Hepatocyte (in vitro differentiated cells): ENCODE measurements at regions not wholly inside any gene's neighbourhood (a gene's known extent, or its start where the extent isn't known, plus 50 kb on each side); places are given as distances from the start of the nearest gene placed in this dataset.

Experiments
- DNase-seq: peaks from one replicate; pipeline ENCODE4 v3.0.0-alpha.2; 2016; ENCODE audit warnings: low spot score
- H2AFZ ChIP-seq: fragments of 200-600 bp; sonication (generic); 2 replicates; pipeline ENCODE4 v1.6.0; 2016; ENCODE audit warnings: antibody characterized with exemption, mild to moderate bottlenecking
- H3K27ac ChIP-seq: fragments of 200-600 bp; sonication (generic); 2 replicates; pipeline ENCODE4 v1.5.1; 2016; ENCODE audit warnings: mild to moderate bottlenecking
- H3K27me3 ChIP-seq: fragments of 200-600 bp; sonication (generic); 2 replicates; pipeline ENCODE4 v1.6.1; 2016
- H3K36me3 ChIP-seq: fragments of 200-600 bp; sonication (generic); replicated peaks from 2 replicates; pipeline ENCODE4 v1.5.1; 2016; ENCODE audit warnings: low read depth; ENCODE audit not compliant: insufficient read depth
- H3K4me1 ChIP-seq: fragments of 200-600 bp; sonication (generic); 2 replicates; pipeline ENCODE4 v1.5.1; 2016; ENCODE audit warnings: mild to moderate bottlenecking, moderate library complexity; ENCODE audit not compliant: insufficient read depth
- H3K4me2 ChIP-seq: fragments of 200-600 bp; sonication (generic); 2 replicates; pipeline ENCODE4 v1.6.0; 2016
- H3K4me3 ChIP-seq: fragments of 200-600 bp; sonication (generic); 2 replicates; pipeline ENCODE4 v1.5.1; 2016; ENCODE audit warnings: mild to moderate bottlenecking
- H3K79me2 ChIP-seq: fragments of 200-600 bp; sonication (generic); 2 replicates; pipeline ENCODE4 v1.6.0; 2017; ENCODE audit warnings: mild to moderate bottlenecking
- H3K9me2 ChIP-seq: fragments of 200-600 bp; sonication (generic); replicated peaks from 2 replicates; pipeline ENCODE4 v1.6.0; 2017; ENCODE audit warnings: mild to moderate bottlenecking; ENCODE audit not compliant: insufficient read depth
- H3K9me3 ChIP-seq: fragments of 200-600 bp; sonication (generic); 2 replicates; pipeline ENCODE4 v1.5.1; 2016; ENCODE audit warnings: low read depth, mild to moderate bottlenecking
- H4K20me1 ChIP-seq: fragments of 200-600 bp; sonication (generic); 2 replicates; pipeline ENCODE4 v1.6.0; 2016; ENCODE audit warnings: mild to moderate bottlenecking; ENCODE audit not compliant: insufficient read depth, poor library complexity, severe bottlenecking
- EZH2 ChIP-seq: fragments of 200-600 bp; sonication (generic); IDR thresholded peaks from 2 replicates; pipeline ENCODE4 v1.6.1; 2016; ENCODE audit warnings: antibody characterized with exemption, mild to moderate bottlenecking, borderline replicate concordance
- EZH2phosphoT487 ChIP-seq: fragments of 200-600 bp; sonication (generic); IDR thresholded peaks from one replicate; pipeline ENCODE4 v1.6.1; 2018; ENCODE audit warnings: antibody characterized with exemption, mild to moderate bottlenecking, low read depth, moderate library complexity; ENCODE audit not compliant: unreplicated experiment, severe bottlenecking
- WGBS: methylation state at CpG from one replicate; pipeline ENCODE4 v1.1.6; 2016; ENCODE audit warnings: low lambda C conversion rate; ENCODE audit errors: missing lambda C conversion rate; 5-methylcytosine and 5-hydroxymethylcytosine counted together
- TF ChIP-seq, protein P1 (sequence below): fragments of 200-600 bp; sonication (generic); IDR thresholded peaks from 2 replicates; pipeline ENCODE4 v1.5.1; 2016; ENCODE audit warnings: antibody characterized with exemption, mild to moderate bottlenecking; ENCODE audit not compliant: poor library complexity

DNA sequence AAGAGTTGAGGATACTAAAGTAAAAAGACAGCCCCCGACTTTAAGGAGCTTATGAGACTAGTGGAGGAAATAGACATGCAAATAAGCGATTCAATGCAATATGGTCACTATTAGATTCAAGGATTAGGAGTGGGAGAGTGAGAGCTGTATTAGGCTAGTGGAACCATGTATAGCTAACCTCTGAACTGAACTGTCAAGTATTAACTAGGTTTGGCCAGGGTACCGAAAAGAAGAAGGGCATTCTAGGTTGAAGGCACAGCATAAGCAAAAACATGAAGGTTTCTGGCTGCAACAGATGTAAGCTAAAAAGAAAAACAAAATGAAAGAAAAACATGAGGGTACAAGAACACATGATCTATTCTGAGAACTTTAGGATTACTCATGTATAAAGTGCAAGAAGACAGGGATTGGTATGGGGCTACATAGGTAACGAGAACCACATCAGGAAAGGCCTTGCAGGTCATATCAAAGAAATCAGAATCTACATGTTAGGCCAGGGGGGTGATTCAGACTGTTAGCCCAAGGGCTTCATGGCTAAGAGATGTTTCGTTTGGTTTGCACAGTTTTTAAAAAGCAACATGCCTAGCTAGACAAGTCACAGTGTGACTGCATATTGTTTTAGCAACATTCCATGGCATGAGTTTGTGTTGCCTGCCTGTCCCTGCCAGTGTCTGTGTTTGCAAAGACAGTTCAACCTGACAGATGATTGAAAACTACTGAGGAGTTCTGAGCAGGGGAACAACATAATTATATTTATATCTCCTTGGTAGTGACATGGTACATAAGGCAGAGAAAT is 54.4 kb upstream of the HAO2 start:
- H3K36me3 ChIP-seq = no peaks in the 10 kb centered on the region
- H2AFZ ChIP-seq = no peak overlapping the region
- H3K27ac ChIP-seq = no peak overlapping the region
- no peaks in the 10 kb centered on the region for H3K9me2 ChIP-seq
- WGBS = 88% methylated on average over 5 of the region's 5 CpGs
- H4K20me1 ChIP-seq = no peaks in the 10 kb centered on the region
- no peaks in the 10 kb centered on the region for H3K79me2 ChIP-seq
- no peak overlapping the region for H3K4me3 ChIP-seq
- no peaks in the 10 kb centered on the region for H3K4me1 ChIP-seq
- no peak for DNase-seq
- TF ChIP-seq, protein P1, sequence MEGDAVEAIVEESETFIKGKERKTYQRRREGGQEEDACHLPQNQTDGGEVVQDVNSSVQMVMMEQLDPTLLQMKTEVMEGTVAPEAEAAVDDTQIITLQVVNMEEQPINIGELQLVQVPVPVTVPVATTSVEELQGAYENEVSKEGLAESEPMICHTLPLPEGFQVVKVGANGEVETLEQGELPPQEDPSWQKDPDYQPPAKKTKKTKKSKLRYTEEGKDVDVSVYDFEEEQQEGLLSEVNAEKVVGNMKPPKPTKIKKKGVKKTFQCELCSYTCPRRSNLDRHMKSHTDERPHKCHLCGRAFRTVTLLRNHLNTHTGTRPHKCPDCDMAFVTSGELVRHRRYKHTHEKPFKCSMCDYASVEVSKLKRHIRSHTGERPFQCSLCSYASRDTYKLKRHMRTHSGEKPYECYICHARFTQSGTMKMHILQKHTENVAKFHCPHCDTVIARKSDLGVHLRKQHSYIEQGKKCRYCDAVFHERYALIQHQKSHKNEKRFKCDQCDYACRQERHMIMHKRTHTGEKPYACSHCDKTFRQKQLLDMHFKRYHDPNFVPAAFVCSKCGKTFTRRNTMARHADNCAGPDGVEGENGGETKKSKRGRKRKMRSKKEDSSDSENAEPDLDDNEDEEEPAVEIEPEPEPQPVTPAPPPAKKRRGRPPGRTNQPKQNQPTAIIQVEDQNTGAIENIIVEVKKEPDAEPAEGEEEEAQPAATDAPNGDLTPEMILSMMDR = no peak
- no peak for TF ChIP-seq EZH2
- TF ChIP-seq EZH2phosphoT487 = no peak
- H3K27me3 ChIP-seq = no peaks in the 10 kb centered on the region
- H3K9me3 ChIP-seq = no peaks in the 10 kb centered on the region
- H3K4me2 ChIP-seq = no peak overlapping the region

DNA sequence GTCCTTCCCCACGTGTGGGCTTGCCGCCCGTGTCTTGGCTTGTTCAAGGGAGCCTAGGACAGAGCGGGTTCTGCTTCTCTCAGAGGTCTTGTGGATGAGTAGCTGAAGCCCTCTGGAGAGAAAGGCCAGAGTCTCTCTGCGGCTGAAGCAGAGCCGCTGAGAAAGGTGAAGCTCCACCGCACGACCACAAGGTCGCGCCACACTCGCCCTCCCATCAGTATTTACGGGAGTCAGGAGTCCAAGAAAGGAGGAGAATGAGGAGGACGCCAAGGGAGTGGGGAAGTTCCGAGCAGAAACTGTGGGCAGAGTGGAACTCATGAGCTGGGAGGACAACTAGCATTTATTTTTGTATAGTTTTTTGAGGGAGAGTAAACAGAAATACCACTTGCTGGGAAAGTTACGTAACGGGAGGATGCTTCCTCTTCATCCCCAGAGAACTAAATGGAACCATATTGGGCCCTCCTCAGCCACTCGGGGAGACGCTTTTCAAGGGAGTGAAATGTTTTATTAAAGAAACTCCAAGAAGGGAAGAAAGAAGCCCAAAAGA is 51.6 kb upstream of the HAO2 start:
- H3K36me3 ChIP-seq = no peaks in the 10 kb centered on the region
- H2AFZ ChIP-seq = no peak overlapping the region
- no peaks in the 10 kb centered on the region for H3K4me1 ChIP-seq
- no peak overlapping the region for H3K27ac ChIP-seq
- DNase-seq = no peak
- no peaks in the 10 kb centered on the region for H3K9me2 ChIP-seq
- no peaks in the 10 kb centered on the region for H3K27me3 ChIP-seq
- WGBS = 80% methylated on average over 18 of the region's 18 CpGs
- TF ChIP-seq EZH2phosphoT487 (no peak), EZH2 (no peak)
- TF ChIP-seq, protein P1 = no peak
- H3K9me3 ChIP-seq = no peaks in the 10 kb centered on the region
- H4K20me1 ChIP-seq = no peaks in the 10 kb centered on the region
- no peaks in the 10 kb centered on the region for H3K79me2 ChIP-seq
- H3K4me3 ChIP-seq = no peak overlapping the region
- no peak overlapping the region for H3K4me2 ChIP-seq

DNA sequence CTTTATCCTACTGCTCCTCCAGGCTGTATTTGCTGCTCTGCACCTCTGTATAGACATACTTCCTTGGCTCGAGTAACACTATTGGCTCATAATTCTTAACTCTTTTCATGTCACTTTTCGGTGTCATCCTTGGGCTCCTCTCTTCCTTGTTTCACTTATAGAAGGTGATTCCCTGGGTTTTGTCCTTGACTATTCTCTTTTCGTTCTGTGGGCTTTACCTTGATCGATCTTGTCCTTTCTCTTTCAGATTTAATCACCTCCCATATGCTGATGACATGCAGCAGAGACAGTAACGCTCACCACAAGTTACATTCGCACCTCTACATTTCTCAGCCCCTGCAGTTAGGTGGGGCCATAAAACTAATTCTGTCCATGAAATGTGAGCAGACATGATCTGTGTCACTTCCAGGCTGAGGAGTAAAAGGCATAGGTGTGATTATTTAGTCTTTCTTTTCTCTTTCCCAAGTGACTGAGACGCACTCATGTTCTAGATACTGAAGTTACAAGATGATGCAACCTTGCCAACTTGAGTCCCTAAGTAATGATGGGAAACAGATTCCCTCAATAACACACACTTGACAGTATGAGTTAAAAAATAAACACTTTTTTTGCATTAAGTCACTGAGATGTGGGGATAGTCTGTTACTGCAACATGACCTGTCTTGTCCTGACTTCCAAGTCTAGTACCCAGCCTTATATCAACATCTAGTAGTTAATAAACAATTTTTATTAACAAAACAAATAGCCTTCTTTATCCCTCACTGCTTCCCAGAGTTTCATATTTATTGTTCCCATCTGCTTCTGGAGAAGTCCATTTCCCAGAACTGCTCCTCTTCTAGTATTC is 49.9 kb upstream of the HAO2 start:
- Histone ChIP-seq H4K20me1 (no peaks in the 10 kb centered on the region), H3K9me3 (no peaks in the 10 kb centered on the region), H3K9me2 (no peaks in the 10 kb centered on the region), H3K4me3 (no peak overlapping the region), H3K79me2 (no peaks in the 10 kb centered on the region), H3K4me2 (no peak overlapping the region), H3K36me3 (no peaks in the 10 kb centered on the region), H2AFZ (no peak overlapping the region), H3K4me1 (no peaks in the 10 kb centered on the region), H3K27me3 (no peaks in the 10 kb centered on the region), H3K27ac (no peak overlapping the region)
- no peak for DNase-seq
- 81% methylated on average over 7 of the region's 7 CpGs for WGBS
- no peak for TF ChIP-seq EZH2
